ENCODE measurements at regions not wholly inside any gene's neighbourhood (a gene's known extent, or its start where the extent isn't known, plus 50 kb on each side); places are given as distances from the start of the nearest gene placed in this dataset.

DNA sequence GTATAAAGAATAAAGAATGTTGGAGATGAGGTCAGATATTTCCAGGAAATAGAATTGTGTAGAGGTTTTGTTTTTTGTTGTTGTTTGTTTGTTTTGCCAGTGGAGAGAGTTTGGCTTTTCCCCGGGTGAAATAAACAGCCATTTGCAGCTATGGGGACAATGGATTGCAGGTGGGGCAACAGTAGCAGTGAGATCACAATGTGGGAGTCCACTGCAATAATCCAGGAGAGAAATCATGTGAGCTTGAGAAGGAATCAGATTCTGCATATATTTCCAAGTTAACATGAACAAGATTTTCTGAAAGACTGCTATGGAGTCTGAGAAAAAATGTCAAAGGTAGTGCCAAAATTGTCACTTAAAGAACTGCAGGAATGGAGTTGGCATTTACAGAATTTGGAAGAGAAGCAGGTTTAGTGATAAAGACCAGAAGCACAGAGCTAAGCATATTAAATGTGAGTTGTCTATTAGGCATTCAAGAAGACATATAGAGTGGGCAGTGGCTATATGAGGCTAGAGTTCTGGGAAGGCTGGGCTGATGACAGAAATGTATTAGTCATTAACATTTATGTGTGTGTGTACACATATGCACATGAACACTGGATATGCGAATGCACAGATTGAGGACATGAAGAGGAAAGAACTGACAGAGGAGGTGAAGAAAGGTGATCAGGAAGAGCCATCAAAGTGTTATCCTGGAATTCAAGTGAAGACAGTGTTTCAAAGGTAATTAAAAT lies 729.6 kb upstream of the PTBP2 start:
- Histone ChIP-seq H3K27me3 (no peaks in the 10 kb centered on the region), H3K4me1 (no peaks in the 10 kb centered on the region), H3K36me3 (no peaks in the 10 kb centered on the region), H3K4me3 (replicated peaks in 1 of 3) (no peak overlapping the region), H3K9me3 (no peaks in the 10 kb centered on the region), H3K27ac (no peak overlapping the region)
- WGBS, 2 donors = 46 to 61% methylated on average over 2 of the region's 2 CpGs
- TF ChIP-seq POLR2A (IDR thresholded peaks at IDR 0.05) = no peak
- TF ChIP-seq, protein P1, sequence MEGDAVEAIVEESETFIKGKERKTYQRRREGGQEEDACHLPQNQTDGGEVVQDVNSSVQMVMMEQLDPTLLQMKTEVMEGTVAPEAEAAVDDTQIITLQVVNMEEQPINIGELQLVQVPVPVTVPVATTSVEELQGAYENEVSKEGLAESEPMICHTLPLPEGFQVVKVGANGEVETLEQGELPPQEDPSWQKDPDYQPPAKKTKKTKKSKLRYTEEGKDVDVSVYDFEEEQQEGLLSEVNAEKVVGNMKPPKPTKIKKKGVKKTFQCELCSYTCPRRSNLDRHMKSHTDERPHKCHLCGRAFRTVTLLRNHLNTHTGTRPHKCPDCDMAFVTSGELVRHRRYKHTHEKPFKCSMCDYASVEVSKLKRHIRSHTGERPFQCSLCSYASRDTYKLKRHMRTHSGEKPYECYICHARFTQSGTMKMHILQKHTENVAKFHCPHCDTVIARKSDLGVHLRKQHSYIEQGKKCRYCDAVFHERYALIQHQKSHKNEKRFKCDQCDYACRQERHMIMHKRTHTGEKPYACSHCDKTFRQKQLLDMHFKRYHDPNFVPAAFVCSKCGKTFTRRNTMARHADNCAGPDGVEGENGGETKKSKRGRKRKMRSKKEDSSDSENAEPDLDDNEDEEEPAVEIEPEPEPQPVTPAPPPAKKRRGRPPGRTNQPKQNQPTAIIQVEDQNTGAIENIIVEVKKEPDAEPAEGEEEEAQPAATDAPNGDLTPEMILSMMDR (IDR thresholded peaks at IDR 0.05) = no peak
- intact Hi-C loops (cut with DNase I) = no loop called here
- DNase-seq = no peak

GRCh38 chr1:95994643-95995042 lies 726.9 kb upstream of the PTBP2 start:
- Histone ChIP-seq H3K27me3 (no peaks in the 10 kb centered on the region), H3K9me3 (no peaks in the 10 kb centered on the region), H3K27ac (no peak overlapping the region), H3K4me1 (no peaks in the 10 kb centered on the region), H3K4me3 (replicated peaks in 1 of 3) (no peak overlapping the region), H3K36me3 (no peaks in the 10 kb centered on the region)
- 65 to 73% methylated on average over 1 of the region's 1 CpG for WGBS, 2 donors
- no peak for TF ChIP-seq POLR2A (IDR thresholded peaks at IDR 0.05)
- TF ChIP-seq, protein P1 (IDR thresholded peaks at IDR 0.05) = no peak
- DNase-seq = no peak
- intact Hi-C loops (cut with DNase I) = no loop called here

- no peak for TF ChIP-seq POLR2A (IDR thresholded peaks at IDR 0.05)
- intact Hi-C loops (cut with DNase I) = no loop called here
- H3K36me3 ChIP-seq = no peaks in the 10 kb centered on the region
- 73 to 81% methylated on average over 2 of the region's 2 CpGs for WGBS, 2 donors
- H3K27ac ChIP-seq = no peak overlapping the region
- no peaks in the 10 kb centered on the region for H3K4me1 ChIP-seq
- no peak for DNase-seq
- H3K27me3 ChIP-seq = no peaks in the 10 kb centered on the region
- H3K9me3 ChIP-seq = no peaks in the 10 kb centered on the region
- H3K4me3 ChIP-seq (replicated peaks in 1 of 3) = no peak overlapping the region
Observed at GRCh38 chr1:96002201-96002600, 719.4 kb upstream of the PTBP2 start.

GRCh38 chr1:96002969-96003964 lies 718.3 kb upstream of the PTBP2 start:
- intact Hi-C loops (cut with DNase I) = no loop called here
- Histone ChIP-seq H3K9me3 (no peaks in the 10 kb centered on the region), H3K27ac (no peak overlapping the region), H3K4me1 (no peaks in the 10 kb centered on the region), H3K36me3 (no peaks in the 10 kb centered on the region), H3K27me3 (no peaks in the 10 kb centered on the region), H3K4me3 (replicated peaks in 1 of 3) (no peak overlapping the region)
- 67 to 69% methylated on average over 9 of the region's 9 CpGs for WGBS, 2 donors
- DNase-seq = no peak
- TF ChIP-seq, protein P1 (IDR thresholded peaks at IDR 0.05) = no peak
- TF ChIP-seq POLR2A (IDR thresholded peaks at IDR 0.05) = no peak

DNA sequence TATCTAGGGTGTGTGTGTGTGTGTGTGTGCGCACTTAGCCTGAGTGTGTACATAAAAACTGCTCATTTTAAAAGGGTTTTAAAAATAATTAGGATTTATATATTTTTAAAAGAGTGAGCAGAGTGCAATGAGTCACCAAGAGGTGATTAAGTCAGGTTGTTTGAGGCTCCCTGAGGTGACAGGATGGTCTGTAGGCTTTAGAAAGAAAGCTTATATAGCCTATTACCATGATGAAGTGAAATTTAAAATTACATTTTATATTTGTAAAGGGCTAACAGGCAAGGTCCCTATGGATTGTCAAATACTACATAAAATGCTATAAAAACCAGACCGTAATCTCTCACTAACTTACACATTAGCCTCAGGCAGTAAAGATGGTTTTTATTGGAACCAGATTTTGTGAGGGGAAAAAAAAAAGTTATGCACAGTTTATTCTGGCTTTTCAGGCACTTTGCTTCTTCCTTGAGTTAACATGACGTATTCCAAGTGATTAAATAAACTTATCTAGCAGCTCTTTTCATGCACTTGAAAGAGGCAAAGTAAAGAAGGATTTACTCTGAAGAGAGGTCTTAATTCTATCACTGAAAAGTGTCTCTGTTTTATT lies 711.7 kb upstream of the PTBP2 start:
- Histone ChIP-seq H3K9me3 (no peaks in the 10 kb centered on the region), H3K36me3 (no peaks in the 10 kb centered on the region), H3K27me3 (no peaks in the 10 kb centered on the region), H3K4me3 (replicated peaks in 1 of 3) (no peak overlapping the region), H3K27ac (no peak overlapping the region), H3K4me1 (no peaks in the 10 kb centered on the region)
- intact Hi-C loops (cut with DNase I) = no loop called here
- 47 to 50% methylated on average over 3 of the region's 3 CpGs for WGBS, 2 donors
- DNase-seq = no peak
- no peak for TF ChIP-seq POLR2A (IDR thresholded peaks at IDR 0.05)
- TF ChIP-seq, protein P1 (IDR thresholded peaks at IDR 0.05) = no peak

Measured in thyroid gland (tissue), 4 donors.